Spleen (tissue), 7 donors: ENCODE measurements at regions not wholly inside any gene's neighbourhood (a gene's known extent, or its start where the extent isn't known, plus 50 kb on each side); places are given as distances from the start of the nearest gene placed in this dataset.
"Not testable (repeated sequence)": the region's sequence is repeated elsewhere in the genome, so short reads cannot be mapped to it uniquely, and the experiment has no call there.

Experiments used
- CTCF ChIP-seq, 11 experiments: fragments of 200-600 bp in 7 of 11; fragments of 450-650 bp in 4 of 11; sonication (generic) in 4 of 11; IDR thresholded peaks in 8 of 11; conservative IDR thresholded peaks in 3 of 11; 1 replicate in 7 of 11; 2 replicates in 4 of 11; pipeline versions ENCODE4 v1.4.0 to v1.8.0; 2016 to 2021; ENCODE audit warnings: antibody characterized with exemption in 11 of 11, inconsistent platforms in 4 of 11, mild to moderate bottlenecking in 1 of 11
- POLR2AphosphoS5 ChIP-seq, 3 donors: sonication (generic); formaldehyde crosslinking; IDR thresholded peaks; one replicate each; pipeline ENCODE4 v1.5.1; 2017; ENCODE audit warnings: antibody characterized with exemption in 3 of 3
- donor health status: DM: no; HTN: no; CAD: no; lungs with moderate emphysema.
- donor health status: DM: no; HTN: no; CAD: no.
- donor health status: DM: no; HTN: no; CAD: no.

GRCh38 chr1:53182-53581 lies 398.3 kb downstream of the OR4F29 start:
- TF ChIP-seq POLR2AphosphoS5 (IDR thresholded peaks at IDR 0.05); CTCF (IDR thresholded peaks at IDR 0.05 in 8 of 11, conservative IDR thresholded peaks at IDR 0.05 in 3 of 11): not testable (repeated sequence)
